Activated naive CD8-positive, alpha-beta T cell treated with anti-CD3 and anti-CD28 coated beads for 36 hours (primary cell): ENCODE measurements at regions not wholly inside any gene's neighbourhood (a gene's known extent, or its start where the extent isn't known, plus 50 kb on each side); places are given as distances from the start of the nearest gene placed in this dataset.
A peak's percentile ranks its signal among the peaks of the same experiment; 100 is the strongest.
"Not testable (repeated sequence)": the region's sequence is repeated elsewhere in the genome, so short reads cannot be mapped to it uniquely, and the experiment has no call there.

Experiments used
- DNase-seq: peaks from one replicate; pipeline ENCODE4 v3.0.0; 2021
- H3K27ac Mint-ChIP-seq: one replicate; pipeline ENCODE4 v1.8.0; 2022; ENCODE audit warnings: mild to moderate bottlenecking, moderate library complexity, mixed read lengths
- H3K27me3 Mint-ChIP-seq: one replicate; pipeline ENCODE4 v1.8.0; 2022; ENCODE audit warnings: mild to moderate bottlenecking, mixed read lengths
- H3K36me3 Mint-ChIP-seq: one replicate; pipeline ENCODE4 v1.8.0; 2021; ENCODE audit warnings: mild to moderate bottlenecking, mixed read lengths
- H3K4me1 Mint-ChIP-seq: one replicate; pipeline ENCODE4 v1.8.0; 2021; ENCODE audit warnings: mixed read lengths
- H3K4me3 Mint-ChIP-seq: one replicate; pipeline ENCODE4 v1.8.0; 2022; ENCODE audit warnings: mild to moderate bottlenecking, moderate library complexity, mixed read lengths
- H3K9me3 Mint-ChIP-seq: one replicate; pipeline ENCODE4 v1.8.0; 2022; ENCODE audit warnings: mixed read lengths

- DNase-seq, result no peak
- Mint-ChIP-seq H3K27ac (no peak overlapping the region), H3K36me3 (no peaks in the 10 kb centered on the region), H3K9me3 (peaks cover 1% of the 10 kb centered on the region), H3K27me3 (no peaks in the 10 kb centered on the region), H3K4me3 (no peak overlapping the region), H3K4me1 (peaks cover 2% of the 10 kb centered on the region)
Measured at GRCh38 chr2:36302911-36303310, 52.7 kb upstream of the CRIM1 start.

- H3K36me3 Mint-ChIP-seq, result no peaks in the 10 kb centered on the region
- no peak for DNase-seq
- H3K27ac Mint-ChIP-seq, result no peak overlapping the region
- peaks cover 1% of the 10 kb centered on the region for H3K9me3 Mint-ChIP-seq
- no peaks in the 10 kb centered on the region for H3K27me3 Mint-ChIP-seq
- H3K4me1 Mint-ChIP-seq, result peaks cover 2% of the 10 kb centered on the region
- no peak overlapping the region for H3K4me3 Mint-ChIP-seq
Measured at GRCh38 chr2:36301843-36302242, 53.7 kb upstream of the CRIM1 start.

GRCh38 chr2:36300697-36301096 lies 54.9 kb upstream of the CRIM1 start:
- peaks cover 2% of the 10 kb centered on the region for H3K4me1 Mint-ChIP-seq
- H3K4me3 Mint-ChIP-seq, result no peak overlapping the region
- DNase-seq, result no peak
- peaks cover 1% of the 10 kb centered on the region for H3K9me3 Mint-ChIP-seq
- H3K36me3 Mint-ChIP-seq, result no peaks in the 10 kb centered on the region
- H3K27me3 Mint-ChIP-seq, result no peaks in the 10 kb centered on the region
- H3K27ac Mint-ChIP-seq, result no peak overlapping the region

- no peak overlapping the region for H3K4me3 Mint-ChIP-seq
- DNase-seq, result no peak
- peaks cover 6% of the 10 kb centered on the region for H3K4me1 Mint-ChIP-seq
- H3K36me3 Mint-ChIP-seq, result no peaks in the 10 kb centered on the region
- no peaks in the 10 kb centered on the region for H3K9me3 Mint-ChIP-seq
- no peaks in the 10 kb centered on the region for H3K27me3 Mint-ChIP-seq
- no peak overlapping the region for H3K27ac Mint-ChIP-seq
Measured at GRCh38 chr2:36296798-36297197, 58.8 kb upstream of the CRIM1 start.

- peaks cover 4% of the 10 kb centered on the region for H3K4me1 Mint-ChIP-seq
- H3K27me3 Mint-ChIP-seq, result no peaks in the 10 kb centered on the region
- DNase-seq, result peak; percentile 17
- no peaks in the 10 kb centered on the region for H3K36me3 Mint-ChIP-seq
- H3K9me3 Mint-ChIP-seq, result no peaks in the 10 kb centered on the region
- no peak overlapping the region for H3K4me3 Mint-ChIP-seq
- no peak overlapping the region for H3K27ac Mint-ChIP-seq
Measured at GRCh38 chr2:36294316-36294721, 61.3 kb upstream of the CRIM1 start.

- Mint-ChIP-seq H3K27ac (no peak overlapping the region), H3K4me1 (peaks cover 22% of the 10 kb centered on the region), H3K4me3 (no peak overlapping the region), H3K27me3 (no peaks in the 10 kb centered on the region), H3K36me3 (peaks cover 3% of the 10 kb centered on the region), H3K9me3 (peaks cover 5% of the 10 kb centered on the region)
- DNase-seq, result no peak
Measured at GRCh38 chr2:36290306-36290856, 65.2 kb upstream of the CRIM1 start.

GRCh38 chr2:36289731-36290130 lies 65.8 kb upstream of the CRIM1 start:
- DNase-seq, result no peak
- H3K27me3 Mint-ChIP-seq, result no peaks in the 10 kb centered on the region
- peaks cover 9% of the 10 kb centered on the region for H3K9me3 Mint-ChIP-seq
- H3K4me1 Mint-ChIP-seq, result peaks cover 22% of the 10 kb centered on the region
- H3K4me3 Mint-ChIP-seq, result no peak overlapping the region
- no peak overlapping the region for H3K27ac Mint-ChIP-seq
- peaks cover 3% of the 10 kb centered on the region for H3K36me3 Mint-ChIP-seq

GRCh38 chr2:36287363-36288275 lies 68.0 kb upstream of the CRIM1 start:
- Mint-ChIP-seq H3K27me3 (no peaks in the 10 kb centered on the region), H3K4me3 (peak overlapping the region; percentile 19), H3K36me3 (peaks cover 4% of the 10 kb centered on the region), H3K4me1 (peaks cover 18% of the 10 kb centered on the region), H3K9me3 (peaks cover 12% of the 10 kb centered on the region), H3K27ac (peak overlapping the region; percentile 89)
- DNase-seq, result peak; percentile 22

- not testable (repeated sequence) for H3K27me3 Mint-ChIP-seq, H3K4me3 Mint-ChIP-seq, H3K4me1 Mint-ChIP-seq, H3K36me3 Mint-ChIP-seq, DNase-seq, H3K27ac Mint-ChIP-seq
- H3K9me3 Mint-ChIP-seq, result peaks cover 20% of the 10 kb centered on the region
Measured at GRCh38 chr2:36279506-36279905, 76.1 kb upstream of the CRIM1 start.

- peaks cover 6% of the 10 kb centered on the region for H3K36me3 Mint-ChIP-seq
- no peak overlapping the region for H3K27ac Mint-ChIP-seq
- H3K27me3 Mint-ChIP-seq, result no peaks in the 10 kb centered on the region
- peaks cover 17% of the 10 kb centered on the region for H3K9me3 Mint-ChIP-seq
- peaks cover 2% of the 10 kb centered on the region for H3K4me1 Mint-ChIP-seq
- DNase-seq, result no peak
- H3K4me3 Mint-ChIP-seq, result no peak overlapping the region
Measured at GRCh38 chr2:36277881-36278523, 77.6 kb upstream of the CRIM1 start.

- peaks cover 2% of the 10 kb centered on the region for H3K4me1 Mint-ChIP-seq
- H3K27ac Mint-ChIP-seq, result no peak overlapping the region
- peaks cover 6% of the 10 kb centered on the region for H3K36me3 Mint-ChIP-seq
- DNase-seq, result no peak
- no peaks in the 10 kb centered on the region for H3K27me3 Mint-ChIP-seq
- H3K4me3 Mint-ChIP-seq, result no peak overlapping the region
- peaks cover 17% of the 10 kb centered on the region for H3K9me3 Mint-ChIP-seq
Measured at GRCh38 chr2:36277146-36277808, 78.3 kb upstream of the CRIM1 start.

GRCh38 chr2:36271266-36271665 lies 84.3 kb upstream of the CRIM1 start:
- no peaks in the 10 kb centered on the region for H3K27me3 Mint-ChIP-seq
- H3K4me1 Mint-ChIP-seq, result peaks cover 14% of the 10 kb centered on the region
- no peak overlapping the region for H3K4me3 Mint-ChIP-seq
- peaks cover 4% of the 10 kb centered on the region for H3K36me3 Mint-ChIP-seq
- no peak for DNase-seq
- H3K27ac Mint-ChIP-seq, result no peak overlapping the region
- H3K9me3 Mint-ChIP-seq, result peaks cover 16% of the 10 kb centered on the region

- H3K27ac Mint-ChIP-seq, result no peak overlapping the region
- H3K4me3 Mint-ChIP-seq, result no peak overlapping the region
- H3K9me3 Mint-ChIP-seq, result peaks cover 19% of the 10 kb centered on the region
Measured at GRCh38 chr2:36270758-36271157, 84.8 kb upstream of the CRIM1 start.

GRCh38 chr2:36267194-36267593 lies 88.4 kb upstream of the CRIM1 start:
- H3K27me3 Mint-ChIP-seq, result no peaks in the 10 kb centered on the region
- H3K27ac Mint-ChIP-seq, result no peak overlapping the region
- no peak overlapping the region for H3K4me3 Mint-ChIP-seq
- H3K9me3 Mint-ChIP-seq, result peaks cover 21% of the 10 kb centered on the region
- H3K4me1 Mint-ChIP-seq, result peaks cover 14% of the 10 kb centered on the region
- peaks cover 4% of the 10 kb centered on the region for H3K36me3 Mint-ChIP-seq
- DNase-seq, result no peak

More at GRCh38 chr2:36270758-36271157, 84.8 kb upstream of the CRIM1 start:
- Mint-ChIP-seq H3K27me3 (no peaks in the 10 kb centered on the region), H3K4me1 (peaks cover 14% of the 10 kb centered on the region), H3K36me3 (peaks cover 4% of the 10 kb centered on the region)
- no peak for DNase-seq

- H3K36me3 Mint-ChIP-seq, result peaks cover 4% of the 10 kb centered on the region
- no peak for DNase-seq
- H3K9me3 Mint-ChIP-seq, result peaks cover 21% of the 10 kb centered on the region
- peaks cover 12% of the 10 kb centered on the region for H3K4me1 Mint-ChIP-seq
- no peak overlapping the region for H3K27ac Mint-ChIP-seq
- no peak overlapping the region for H3K4me3 Mint-ChIP-seq
- H3K27me3 Mint-ChIP-seq, result no peaks in the 10 kb centered on the region
Measured at GRCh38 chr2:36266536-36267121, 88.9 kb upstream of the CRIM1 start.
